ENCODE measurements at regions not wholly inside any gene's neighbourhood (a gene's known extent, or its start where the extent isn't known, plus 50 kb on each side); places are given as distances from the start of the nearest gene placed in this dataset.
"Not testable (repeated sequence)": the region's sequence is repeated elsewhere in the genome, so short reads cannot be mapped to it uniquely, and the experiment has no call there.

GRCh38 chr9:75685062-75685461 lies 205.4 kb upstream of the PCSK5 start (continued):
- TF ChIP-seq, protein P1, sequence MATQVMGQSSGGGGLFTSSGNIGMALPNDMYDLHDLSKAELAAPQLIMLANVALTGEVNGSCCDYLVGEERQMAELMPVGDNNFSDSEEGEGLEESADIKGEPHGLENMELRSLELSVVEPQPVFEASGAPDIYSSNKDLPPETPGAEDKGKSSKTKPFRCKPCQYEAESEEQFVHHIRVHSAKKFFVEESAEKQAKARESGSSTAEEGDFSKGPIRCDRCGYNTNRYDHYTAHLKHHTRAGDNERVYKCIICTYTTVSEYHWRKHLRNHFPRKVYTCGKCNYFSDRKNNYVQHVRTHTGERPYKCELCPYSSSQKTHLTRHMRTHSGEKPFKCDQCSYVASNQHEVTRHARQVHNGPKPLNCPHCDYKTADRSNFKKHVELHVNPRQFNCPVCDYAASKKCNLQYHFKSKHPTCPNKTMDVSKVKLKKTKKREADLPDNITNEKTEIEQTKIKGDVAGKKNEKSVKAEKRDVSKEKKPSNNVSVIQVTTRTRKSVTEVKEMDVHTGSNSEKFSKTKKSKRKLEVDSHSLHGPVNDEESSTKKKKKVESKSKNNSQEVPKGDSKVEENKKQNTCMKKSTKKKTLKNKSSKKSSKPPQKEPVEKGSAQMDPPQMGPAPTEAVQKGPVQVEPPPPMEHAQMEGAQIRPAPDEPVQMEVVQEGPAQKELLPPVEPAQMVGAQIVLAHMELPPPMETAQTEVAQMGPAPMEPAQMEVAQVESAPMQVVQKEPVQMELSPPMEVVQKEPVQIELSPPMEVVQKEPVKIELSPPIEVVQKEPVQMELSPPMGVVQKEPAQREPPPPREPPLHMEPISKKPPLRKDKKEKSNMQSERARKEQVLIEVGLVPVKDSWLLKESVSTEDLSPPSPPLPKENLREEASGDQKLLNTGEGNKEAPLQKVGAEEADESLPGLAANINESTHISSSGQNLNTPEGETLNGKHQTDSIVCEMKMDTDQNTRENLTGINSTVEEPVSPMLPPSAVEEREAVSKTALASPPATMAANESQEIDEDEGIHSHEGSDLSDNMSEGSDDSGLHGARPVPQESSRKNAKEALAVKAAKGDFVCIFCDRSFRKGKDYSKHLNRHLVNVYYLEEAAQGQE (IDR thresholded peaks at IDR 0.05): no peak
- TF ChIP-seq, protein P2, sequence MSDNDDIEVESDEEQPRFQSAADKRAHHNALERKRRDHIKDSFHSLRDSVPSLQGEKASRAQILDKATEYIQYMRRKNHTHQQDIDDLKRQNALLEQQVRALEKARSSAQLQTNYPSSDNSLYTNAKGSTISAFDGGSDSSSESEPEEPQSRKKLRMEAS (IDR thresholded peaks at IDR 0.05): no peak
- TF ChIP-seq, protein P3, sequence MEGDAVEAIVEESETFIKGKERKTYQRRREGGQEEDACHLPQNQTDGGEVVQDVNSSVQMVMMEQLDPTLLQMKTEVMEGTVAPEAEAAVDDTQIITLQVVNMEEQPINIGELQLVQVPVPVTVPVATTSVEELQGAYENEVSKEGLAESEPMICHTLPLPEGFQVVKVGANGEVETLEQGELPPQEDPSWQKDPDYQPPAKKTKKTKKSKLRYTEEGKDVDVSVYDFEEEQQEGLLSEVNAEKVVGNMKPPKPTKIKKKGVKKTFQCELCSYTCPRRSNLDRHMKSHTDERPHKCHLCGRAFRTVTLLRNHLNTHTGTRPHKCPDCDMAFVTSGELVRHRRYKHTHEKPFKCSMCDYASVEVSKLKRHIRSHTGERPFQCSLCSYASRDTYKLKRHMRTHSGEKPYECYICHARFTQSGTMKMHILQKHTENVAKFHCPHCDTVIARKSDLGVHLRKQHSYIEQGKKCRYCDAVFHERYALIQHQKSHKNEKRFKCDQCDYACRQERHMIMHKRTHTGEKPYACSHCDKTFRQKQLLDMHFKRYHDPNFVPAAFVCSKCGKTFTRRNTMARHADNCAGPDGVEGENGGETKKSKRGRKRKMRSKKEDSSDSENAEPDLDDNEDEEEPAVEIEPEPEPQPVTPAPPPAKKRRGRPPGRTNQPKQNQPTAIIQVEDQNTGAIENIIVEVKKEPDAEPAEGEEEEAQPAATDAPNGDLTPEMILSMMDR (IDR thresholded peaks at IDR 0.05; ENCODE audit: low read depth, low read length, missing input control): no peak

DNA sequence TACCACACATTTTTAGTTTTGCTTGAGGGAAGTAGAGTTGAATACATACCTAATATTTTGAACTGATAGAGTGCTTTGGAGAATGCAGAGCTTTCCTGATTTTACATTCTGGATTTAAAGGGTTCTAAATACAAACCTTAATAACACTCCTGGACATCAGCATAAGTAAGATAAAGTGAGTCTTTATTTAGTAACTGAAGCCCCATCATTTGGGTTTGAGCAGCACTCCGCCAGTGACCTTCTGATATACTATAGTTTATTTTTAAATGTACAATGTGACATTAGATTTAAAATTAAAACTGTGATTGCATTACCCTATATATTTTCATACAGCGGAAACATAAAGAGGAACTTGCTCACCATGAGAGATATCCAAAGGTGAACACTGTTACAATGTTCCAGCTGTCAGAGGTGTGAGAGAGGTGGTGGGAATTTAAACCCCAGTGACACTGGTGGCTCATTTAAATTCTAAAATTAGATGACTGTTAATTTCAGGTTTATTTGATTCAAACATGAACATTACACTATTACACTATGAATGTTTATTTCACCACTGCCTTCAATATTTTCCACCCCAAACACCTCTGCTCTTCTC lies 203.0 kb upstream of the PCSK5 start:
- Histone ChIP-seq H3K36me3 (ENCODE audit: control insufficient read depth in 4 of 4, insufficient read depth in 3 of 4, low read depth in 1 of 4, low read length in 3 of 4) (no peaks in the 10 kb centered on the region), H3K4me3 (ENCODE audit: low read depth in 1 of 3, low read length in 3 of 3) (no peak overlapping the region), H3K4me1 (ENCODE audit: control insufficient read depth in 4 of 4, insufficient read depth in 4 of 4, low read length in 3 of 4) (no peaks in the 10 kb centered on the region), H3K27me3 (ENCODE audit: control insufficient read depth in 4 of 4, insufficient read depth in 4 of 4, low read length in 3 of 4) (no peaks in the 10 kb centered on the region), H3K27ac (ENCODE audit: low read depth in 1 of 2, low read length in 2 of 2) (no peak overlapping the region), H3K9ac (ENCODE audit: low read depth in 1 of 2, low read length in 2 of 2) (no peak overlapping the region), H3K9me3 (ENCODE audit: control insufficient read depth in 4 of 4, low read length in 3 of 4) (no peaks in the 10 kb centered on the region)
- TF ChIP-seq JUND (IDR thresholded peaks at IDR 0.05): no peak
- TF ChIP-seq, protein P2 (IDR thresholded peaks at IDR 0.05): no peak
- TF ChIP-seq ZBTB33 (IDR thresholded peaks at IDR 0.05): no peak
- no peak for TF ChIP-seq EGR1 (IDR thresholded peaks at IDR 0.05; ENCODE audit: low read depth in 2 of 2)
- 48% methylated on average over 2 of the region's 2 CpGs for WGBS
- DNase-seq (ENCODE audit: low spot score): no peak

DNA sequence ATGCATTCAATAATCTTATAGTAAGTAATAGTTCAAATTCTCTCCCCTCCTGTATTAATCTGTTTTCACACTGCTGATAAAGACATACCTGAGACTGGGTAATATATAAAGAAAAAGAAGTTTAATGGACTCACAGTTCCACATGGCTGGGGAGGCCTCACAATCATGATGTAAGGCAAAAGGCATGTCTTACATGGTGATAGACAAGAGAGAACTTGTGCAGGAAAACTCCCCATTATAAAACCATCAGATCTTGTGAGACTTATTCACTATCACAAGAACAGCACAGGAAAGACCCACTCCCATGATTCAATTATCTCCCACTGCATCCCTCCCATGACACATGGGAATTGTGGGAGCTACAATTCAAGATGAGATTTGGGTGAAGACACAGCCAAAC lies 199.9 kb upstream of the PCSK5 start:
- not testable (repeated sequence) for DNase-seq (ENCODE audit: low spot score); H3K4me3 ChIP-seq (ENCODE audit: low read depth in 1 of 3, low read length in 3 of 3); H3K27ac ChIP-seq (ENCODE audit: low read depth in 1 of 2, low read length in 2 of 2); H3K4me1 ChIP-seq (ENCODE audit: control insufficient read depth in 4 of 4, insufficient read depth in 4 of 4, low read length in 3 of 4); H3K9ac ChIP-seq (ENCODE audit: low read depth in 1 of 2, low read length in 2 of 2); H3K9me3 ChIP-seq (ENCODE audit: control insufficient read depth in 4 of 4, low read length in 3 of 4); H3K27me3 ChIP-seq (ENCODE audit: control insufficient read depth in 4 of 4, insufficient read depth in 4 of 4, low read length in 3 of 4); H3K36me3 ChIP-seq (ENCODE audit: control insufficient read depth in 4 of 4, insufficient read depth in 3 of 4, low read depth in 1 of 4, low read length in 3 of 4)

All from liver (tissue), 8 donors.